Endodermal cell (in vitro differentiated cells): ENCODE measurements at regions not wholly inside any gene's neighbourhood (a gene's known extent, or its start where the extent isn't known, plus 50 kb on each side); places are given as distances from the start of the nearest gene placed in this dataset.
A peak's percentile ranks its signal among the peaks of the same experiment; 100 is the strongest.

ENCODE experiments used
- DNase-seq: peaks from one replicate; pipeline ENCODE4 v3.0.0-alpha.2; 2017
- H3K27ac ChIP-seq: 2 replicates; pipeline ENCODE4 v1.5.1; 2013; ENCODE audit warnings: mild to moderate bottlenecking, low read depth, low read length, moderate library complexity
- H3K27me3 ChIP-seq: 2 replicates; pipeline ENCODE4 v1.6.1; 2013; ENCODE audit warnings: mild to moderate bottlenecking, low read length, moderate library complexity; ENCODE audit not compliant: insufficient read depth, control insufficient read depth, poor library complexity, severe bottlenecking
- H3K36me3 ChIP-seq: 2 replicates; pipeline ENCODE4 v1.7.0; 2013; ENCODE audit warnings: mild to moderate bottlenecking, low read length, moderate library complexity; ENCODE audit not compliant: control insufficient read depth, insufficient read depth
- H3K4me1 ChIP-seq: one replicate; pipeline ENCODE4 v1.7.0; 2013; ENCODE audit warnings: low read length; ENCODE audit not compliant: control insufficient read depth, insufficient read depth
- H3K4me3 ChIP-seq: 2 replicates; pipeline ENCODE4 v1.5.1; 2013; ENCODE audit warnings: mild to moderate bottlenecking, low read length, moderate library complexity
- H3K9ac ChIP-seq: 2 replicates; pipeline ENCODE4 v1.6.1; 2013; ENCODE audit warnings: mild to moderate bottlenecking, low read length, moderate library complexity; ENCODE audit not compliant: poor library complexity, severe bottlenecking; ENCODE audit errors: extremely low read depth
- H3K9me3 ChIP-seq: 2 replicates; pipeline ENCODE4 v1.6.1; 2013; ENCODE audit warnings: mild to moderate bottlenecking, low read length, moderate library complexity; ENCODE audit not compliant: control insufficient read depth
- H3K27ac Mint-ChIP-seq: 2 replicates; pipeline ENCODE4 v1.8.0; 2020; ENCODE audit warnings: mixed read lengths
- H3K27me3 Mint-ChIP-seq: 2 replicates; pipeline ENCODE4 v1.8.0; 2021; ENCODE audit warnings: mild to moderate bottlenecking, mixed read lengths; ENCODE audit not compliant: insufficient read depth
- H3K36me3 Mint-ChIP-seq: 2 replicates; pipeline ENCODE4 v1.8.0; 2020; ENCODE audit warnings: low read depth, mixed read lengths
- H3K4me1 Mint-ChIP-seq: 2 replicates; pipeline ENCODE4 v1.8.0; 2020; ENCODE audit warnings: mixed read lengths
- H3K4me3 Mint-ChIP-seq: 2 replicates; pipeline ENCODE4 v1.8.0; 2020; ENCODE audit warnings: mild to moderate bottlenecking, moderate library complexity, mixed read lengths
- H3K9me3 Mint-ChIP-seq: 2 replicates; pipeline ENCODE4 v1.8.0; 2020; ENCODE audit warnings: mild to moderate bottlenecking, mixed read lengths
- CTCF ChIP-seq: fragments of 200-600 bp; sonication (generic); conservative IDR thresholded peaks from 2 replicates; pipeline ENCODE4 v1.5.0; 2021; ENCODE audit warnings: antibody characterized with exemption, mild to moderate bottlenecking
- WGBS, 2 experiments: methylation state at CpG; one replicate each; pipeline versions ENCODE4 v1.1.5 to v1.1.7; 2013; ENCODE audit warnings: missing lambda C conversion rate in 2 of 2, mixed read lengths in 1 of 2; ENCODE audit not compliant: insufficient coverage in 1 of 2, insufficient read length in 1 of 2; 5-methylcytosine and 5-hydroxymethylcytosine counted together

- Histone ChIP-seq H3K27me3 (no peaks in the 10 kb centered on the region), H3K27ac (peak overlapping the region; percentile 72), H3K4me1 (peaks cover 5% of the 10 kb centered on the region), H3K9me3 (no peaks in the 10 kb centered on the region), H3K36me3 (no peaks in the 10 kb centered on the region), H3K4me3 (no peak overlapping the region), H3K9ac (no peak overlapping the region)
- DNase-seq: no peak
- WGBS, 2 experiments: 79 to 89% methylated on average over 11 to 13 of the region's 13 CpGs
- peaks cover 27% of the 10 kb centered on the region for H3K4me1 Mint-ChIP-seq
- H3K36me3 Mint-ChIP-seq: no peaks in the 10 kb centered on the region
- H3K27ac Mint-ChIP-seq: no peak overlapping the region
- TF ChIP-seq CTCF: no peak
- H3K27me3 Mint-ChIP-seq: no peaks in the 10 kb centered on the region
- no peak overlapping the region for H3K4me3 Mint-ChIP-seq
- H3K9me3 Mint-ChIP-seq: no peaks in the 10 kb centered on the region
These were observed 83.1 kb upstream of the FNDC3B start for GRCh38 chr3:171956181-171956683.

GRCh38 chr3:171956705-171957104, 82.7 kb upstream of the FNDC3B start:
- Mint-ChIP-seq H3K27ac (no peak overlapping the region), H3K27me3 (no peaks in the 10 kb centered on the region), H3K4me1 (peaks cover 27% of the 10 kb centered on the region), H3K4me3 (no peak overlapping the region), H3K36me3 (no peaks in the 10 kb centered on the region), H3K9me3 (no peaks in the 10 kb centered on the region)
- Histone ChIP-seq H3K9me3 (no peaks in the 10 kb centered on the region), H3K27me3 (no peaks in the 10 kb centered on the region), H3K27ac (peak overlapping the region; percentile 72), H3K9ac (no peak overlapping the region), H3K36me3 (no peaks in the 10 kb centered on the region), H3K4me3 (no peak overlapping the region), H3K4me1 (peaks cover 5% of the 10 kb centered on the region)
- WGBS, 2 experiments: 89 to 100% methylated on average over 1 to 2 of the region's 2 CpGs
- TF ChIP-seq CTCF: no peak
- no peak for DNase-seq

GRCh38 chr3:171959532-171960089, 79.8 kb upstream of the FNDC3B start:
- Histone ChIP-seq H3K9me3 (no peaks in the 10 kb centered on the region), H3K36me3 (no peaks in the 10 kb centered on the region), H3K4me1 (peaks cover 5% of the 10 kb centered on the region), H3K27ac (peak overlapping the region; percentile 85), H3K9ac (peak overlapping the region; percentile 44), H3K27me3 (no peaks in the 10 kb centered on the region), H3K4me3 (no peak overlapping the region)
- Mint-ChIP-seq H3K4me3 (no peak overlapping the region), H3K36me3 (no peaks in the 10 kb centered on the region), H3K9me3 (no peaks in the 10 kb centered on the region), H3K4me1 (peaks cover 18% of the 10 kb centered on the region), H3K27ac (peak overlapping the region; percentile 83), H3K27me3 (no peaks in the 10 kb centered on the region)
- WGBS, 2 experiments: 35 to 63% methylated on average over 3 to 10 of the region's 10 CpGs
- no peak for TF ChIP-seq CTCF
- peak; percentile 64 for DNase-seq
